ENCODE measurements at regions not wholly inside any gene's neighbourhood (a gene's known extent, or its start where the extent isn't known, plus 50 kb on each side); places are given as distances from the start of the nearest gene placed in this dataset.

DNA sequence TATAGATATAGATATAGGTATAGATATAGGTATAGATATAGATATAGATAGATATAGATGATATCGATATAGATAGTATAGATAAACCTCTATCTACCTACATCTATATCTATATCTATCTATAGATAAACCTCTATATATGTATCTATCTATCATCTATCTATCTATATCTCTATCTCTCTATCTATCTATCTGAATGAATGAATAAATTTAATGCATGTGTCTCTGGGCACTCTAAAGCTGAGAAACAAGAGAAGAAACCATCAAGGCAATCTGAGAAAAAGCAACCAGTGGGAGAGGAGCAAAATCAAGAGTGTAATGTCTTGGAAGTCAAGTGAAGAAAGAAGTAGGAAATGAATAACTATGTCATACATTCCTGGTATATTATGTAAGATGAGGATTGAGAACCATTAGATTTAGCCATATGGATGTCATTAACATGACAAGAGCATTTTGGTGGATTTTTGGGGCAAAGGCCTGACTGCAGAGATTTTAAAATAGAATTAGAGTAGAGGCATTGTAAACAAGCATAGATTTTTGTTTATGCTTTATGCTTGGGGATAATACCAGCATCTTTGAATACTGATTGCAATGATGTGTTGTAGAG lies 1262.7 kb upstream of the MIR17HG start:
- in situ Hi-C loops (cut with HindIII; ENCODE audit: low sequenced_read_pairs) = no loop called here

DNA sequence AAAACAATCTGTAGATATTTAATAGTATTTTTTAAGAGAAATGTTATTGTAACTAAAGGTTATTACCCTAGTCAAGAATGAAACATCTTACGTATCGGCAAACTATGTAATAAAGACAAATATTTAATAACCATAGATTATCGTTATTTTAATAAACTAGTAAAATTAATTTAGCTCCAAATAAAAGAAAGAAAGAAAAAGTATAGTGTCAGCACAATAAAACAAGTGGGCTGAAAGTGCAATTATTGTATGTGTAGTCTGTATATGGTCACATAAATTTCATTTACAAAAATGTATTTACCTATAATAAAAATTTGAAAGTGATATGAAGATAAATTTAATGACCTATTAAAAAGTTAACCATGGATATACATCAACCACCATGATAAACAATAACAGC lies 1258.4 kb upstream of the MIR17HG start:
- in situ Hi-C loops (cut with HindIII; ENCODE audit: low sequenced_read_pairs) = no loop called here

DNA sequence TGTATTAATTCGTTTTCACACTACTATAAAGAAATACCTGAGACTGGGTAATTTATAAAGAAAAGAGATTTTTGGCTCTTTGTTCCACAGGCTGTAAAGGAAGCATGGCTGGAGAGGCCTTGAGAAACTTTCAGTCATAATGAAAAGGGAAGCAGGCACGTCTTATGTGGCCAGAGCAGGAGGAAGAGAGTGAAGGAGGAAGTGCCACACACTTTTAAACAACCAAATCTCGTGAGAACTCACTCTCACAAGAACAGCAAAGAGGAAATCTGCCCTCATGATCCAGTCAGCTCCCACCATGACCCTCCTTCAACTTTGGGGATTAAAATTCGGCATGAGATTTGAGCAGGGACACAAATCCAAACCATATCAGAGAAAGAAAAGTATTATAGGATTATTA lies 1255.9 kb upstream of the MIR17HG start:
- in situ Hi-C loops (cut with HindIII; ENCODE audit: low sequenced_read_pairs) = no loop called here

DNA sequence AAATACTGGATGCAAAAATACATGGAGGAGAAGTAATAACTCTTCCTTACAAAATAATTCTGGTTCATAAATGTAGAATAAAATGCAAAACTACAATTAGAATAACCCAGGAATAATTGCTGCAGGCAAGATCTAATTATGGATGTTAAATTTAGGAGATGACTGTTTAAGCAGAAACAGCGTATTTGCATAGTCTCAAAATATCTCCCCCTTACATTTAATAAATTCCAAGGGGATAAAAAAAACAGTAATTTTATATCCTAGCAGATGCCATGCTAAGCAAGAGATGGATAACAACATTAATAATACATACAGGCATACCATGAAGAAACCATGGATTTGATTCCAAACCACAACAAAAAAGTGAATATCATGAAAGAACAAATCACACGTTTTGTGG lies 1253.1 kb upstream of the MIR17HG start:
- in situ Hi-C loops (cut with HindIII; ENCODE audit: low sequenced_read_pairs) = no loop called here

DNA sequence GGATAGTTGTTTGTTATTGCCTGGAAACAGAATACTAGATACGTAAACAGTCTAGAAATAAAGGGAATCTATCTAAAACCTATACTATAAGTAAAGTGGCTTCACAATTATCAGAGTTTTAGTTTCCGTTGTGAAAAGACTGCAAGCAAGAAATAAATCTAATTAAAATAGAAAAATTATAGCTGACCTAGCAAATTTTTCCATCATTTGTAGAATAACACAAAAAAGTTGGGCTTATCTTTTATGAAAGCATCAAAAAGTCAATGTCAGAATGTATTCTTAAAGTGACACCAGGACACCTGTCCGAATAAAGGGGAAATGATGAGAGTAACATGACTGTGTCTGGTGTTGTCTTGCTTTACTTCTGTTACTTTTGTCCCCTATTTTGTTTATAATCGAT lies 1248.9 kb upstream of the MIR17HG start:
- in situ Hi-C loops (cut with HindIII; ENCODE audit: low sequenced_read_pairs) = no loop called here

DNA sequence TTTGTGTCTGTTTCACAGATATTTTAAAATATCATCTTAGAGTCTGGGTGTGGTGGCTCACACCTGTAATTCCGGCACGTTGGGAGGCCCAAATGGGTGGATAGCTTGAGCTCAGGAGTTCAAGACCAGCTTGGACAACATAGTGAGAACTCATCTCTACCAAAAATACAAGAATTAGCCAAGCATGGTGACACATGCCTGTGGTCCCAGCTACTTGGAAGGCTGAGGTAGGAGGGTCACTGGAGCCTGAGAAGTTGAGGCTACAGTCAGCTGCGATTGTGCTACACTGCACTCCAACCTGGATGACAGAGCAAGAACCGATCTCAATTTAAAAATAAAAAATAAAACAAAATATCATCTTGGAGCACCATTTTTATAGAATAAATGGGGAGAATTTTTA lies 1247.6 kb upstream of the MIR17HG start:
- in situ Hi-C loops (cut with HindIII; ENCODE audit: low sequenced_read_pairs) = no loop called here

DNA sequence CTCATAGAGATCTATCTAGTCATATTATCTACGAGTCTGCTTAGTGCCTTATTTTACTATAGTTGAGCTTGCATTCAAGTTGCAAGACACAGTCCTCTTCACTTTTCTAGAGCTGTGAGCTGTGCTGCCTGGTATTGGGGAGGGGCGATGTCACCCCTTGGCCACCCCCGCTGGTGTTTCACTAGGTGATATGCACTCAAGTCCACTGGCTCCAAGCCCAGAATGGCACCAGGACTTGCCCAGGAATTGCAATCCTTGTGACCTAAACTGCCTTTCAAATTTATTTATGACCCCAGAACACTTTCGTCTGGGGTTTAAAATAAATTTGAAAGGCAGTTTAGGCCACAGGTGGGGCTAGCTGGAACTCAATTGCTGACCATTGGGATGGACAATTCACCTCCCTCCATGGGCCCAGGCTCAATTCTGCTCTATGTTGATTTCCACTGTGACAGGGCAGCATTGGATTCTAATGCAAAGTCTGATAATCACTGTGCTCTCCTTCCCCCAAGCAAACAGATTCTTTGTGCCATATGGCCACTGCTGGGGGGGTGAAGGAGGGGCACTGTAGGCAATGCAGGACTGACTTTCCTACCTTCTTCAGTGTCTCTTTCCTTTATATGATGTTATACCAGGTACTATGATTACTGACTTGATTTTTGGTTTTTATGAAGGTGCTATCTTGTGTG lies 1244.2 kb upstream of the MIR17HG start:
- in situ Hi-C loops (cut with HindIII; ENCODE audit: low sequenced_read_pairs) = no loop called here

DNA sequence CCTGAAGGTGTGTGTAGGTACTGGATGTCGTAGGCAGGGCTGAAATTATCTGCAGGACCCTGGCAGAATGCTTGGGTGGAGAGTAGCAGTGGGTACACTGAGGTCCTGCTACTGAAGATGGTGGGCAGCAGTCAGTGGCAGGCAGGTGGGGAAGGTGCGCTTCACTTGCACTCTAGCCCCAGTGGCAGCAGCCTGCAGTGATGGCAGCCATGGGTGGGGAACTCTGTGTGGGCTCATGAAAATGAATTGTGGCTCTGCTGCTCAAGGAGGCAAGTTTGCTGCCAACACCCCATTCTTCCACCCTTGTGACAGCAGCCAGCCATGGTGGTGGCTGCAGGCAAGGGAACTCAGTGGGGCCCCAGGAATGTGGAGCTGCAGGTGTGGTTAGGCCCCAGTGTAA lies 1242.7 kb upstream of the MIR17HG start:
- in situ Hi-C loops (cut with HindIII; ENCODE audit: low sequenced_read_pairs) = no loop called here

DNA sequence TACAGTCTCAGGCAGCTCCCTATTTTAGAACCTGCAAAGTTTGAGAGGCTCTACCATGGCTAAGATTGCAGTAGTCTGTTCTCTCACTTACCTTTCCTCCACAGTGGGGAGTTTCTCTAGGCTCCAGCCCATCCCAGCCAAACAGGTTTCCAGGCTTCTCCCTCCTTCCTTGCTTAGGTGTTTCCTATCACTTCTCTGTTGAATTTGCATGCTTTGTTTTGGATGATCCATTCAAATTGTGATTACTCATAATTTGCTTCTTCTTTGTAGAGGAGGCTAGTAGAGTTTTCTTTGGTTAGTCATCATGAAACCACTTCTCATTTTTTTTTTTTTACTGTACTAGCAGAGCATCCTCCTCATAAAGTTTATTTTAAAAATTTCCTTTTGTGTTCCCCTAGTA lies 1242.2 kb upstream of the MIR17HG start:
- in situ Hi-C loops (cut with HindIII; ENCODE audit: low sequenced_read_pairs) = no loop called here

DNA sequence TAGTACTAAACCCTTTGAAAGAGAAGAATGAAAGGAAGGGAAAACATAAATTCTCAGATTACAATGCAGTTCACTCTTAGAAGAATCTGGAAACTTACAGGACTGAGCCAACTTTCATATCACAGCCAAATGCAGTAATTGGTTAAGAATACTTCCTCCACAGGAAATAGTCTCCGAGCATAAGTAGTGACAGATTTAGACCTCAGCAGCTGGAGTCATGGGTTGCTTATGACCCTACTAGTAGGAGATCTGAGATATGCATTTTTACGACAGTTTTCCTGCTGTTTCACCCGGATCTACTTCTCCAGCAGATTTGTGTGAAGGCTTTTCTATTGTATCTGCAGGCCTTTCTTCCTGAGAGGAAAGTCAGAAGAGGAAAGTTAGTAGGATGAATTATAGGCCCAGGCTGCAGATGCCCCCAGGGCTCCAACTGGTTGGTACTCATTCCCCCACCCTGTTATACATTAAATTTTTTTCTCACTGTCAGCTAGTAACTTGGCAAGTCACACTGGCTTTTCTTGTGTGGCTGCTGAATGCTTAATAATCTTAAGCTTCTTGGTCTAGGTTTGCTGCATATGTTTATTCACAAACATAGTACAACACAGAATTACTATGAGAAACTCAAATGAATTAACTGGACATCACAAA lies 1241.5 kb upstream of the MIR17HG start:
- in situ Hi-C loops (cut with HindIII; ENCODE audit: low sequenced_read_pairs) = no loop called here

DNA sequence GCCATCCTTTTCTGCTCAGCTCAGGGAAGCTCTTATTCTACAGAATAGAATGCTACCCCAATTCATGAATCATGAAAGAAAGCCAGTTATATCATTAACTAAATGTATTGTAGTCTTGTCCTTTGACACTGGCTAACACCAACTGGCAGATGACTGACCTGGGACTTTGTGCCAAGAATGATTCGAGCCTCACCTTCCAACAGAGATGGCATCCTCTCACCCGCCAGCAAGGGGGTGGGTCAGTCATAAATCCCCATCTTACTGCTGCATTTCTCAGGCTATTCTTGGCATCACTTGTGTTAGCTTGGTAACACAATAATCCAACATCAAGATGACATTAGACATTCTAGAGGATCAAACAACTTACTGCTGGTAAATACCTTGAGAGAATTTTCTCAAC lies 1239.8 kb upstream of the MIR17HG start:
- in situ Hi-C loops (cut with HindIII; ENCODE audit: low sequenced_read_pairs) = no loop called here

DNA sequence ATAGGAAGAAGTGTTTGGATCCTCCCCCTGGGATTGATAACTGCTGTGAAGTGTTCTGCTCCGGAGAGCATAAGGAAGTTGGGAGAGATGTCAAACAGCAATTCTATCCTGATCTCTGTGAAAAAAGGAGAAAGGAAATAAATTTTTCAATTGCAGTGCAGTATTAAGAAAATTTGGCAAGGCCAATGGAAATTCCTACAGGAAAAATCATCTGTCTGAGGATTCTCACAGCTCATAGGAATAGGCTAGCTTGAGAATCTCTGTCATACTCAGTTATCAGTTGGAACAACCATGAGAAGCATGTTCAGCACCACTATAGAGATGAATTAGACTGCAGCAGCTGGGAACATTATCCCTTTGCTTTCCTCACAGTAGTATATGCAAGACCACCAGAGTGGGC lies 1238.9 kb upstream of the MIR17HG start:
- in situ Hi-C loops (cut with HindIII; ENCODE audit: low sequenced_read_pairs) = no loop called here

DNA sequence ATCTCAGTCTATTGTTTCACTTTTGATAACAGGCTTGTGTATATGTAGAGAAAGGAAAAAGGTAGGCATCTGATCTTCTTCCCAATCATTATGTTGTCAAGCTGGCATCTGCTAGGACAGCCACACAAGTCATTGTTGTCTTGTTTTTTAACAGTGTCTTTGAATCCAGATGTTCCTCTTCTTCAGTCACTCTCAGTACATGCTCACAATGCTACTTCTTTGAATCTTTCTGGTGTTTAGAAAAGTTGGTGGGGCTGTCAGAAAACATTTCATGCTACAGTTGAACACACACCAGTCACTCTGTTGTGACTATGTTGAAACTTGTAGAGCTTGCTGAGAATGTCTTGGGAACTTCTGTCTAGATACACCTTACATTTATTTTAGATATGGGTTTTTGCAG lies 1231.4 kb upstream of the MIR17HG start:
- in situ Hi-C loops (cut with HindIII; ENCODE audit: low sequenced_read_pairs) = no loop called here

DNA sequence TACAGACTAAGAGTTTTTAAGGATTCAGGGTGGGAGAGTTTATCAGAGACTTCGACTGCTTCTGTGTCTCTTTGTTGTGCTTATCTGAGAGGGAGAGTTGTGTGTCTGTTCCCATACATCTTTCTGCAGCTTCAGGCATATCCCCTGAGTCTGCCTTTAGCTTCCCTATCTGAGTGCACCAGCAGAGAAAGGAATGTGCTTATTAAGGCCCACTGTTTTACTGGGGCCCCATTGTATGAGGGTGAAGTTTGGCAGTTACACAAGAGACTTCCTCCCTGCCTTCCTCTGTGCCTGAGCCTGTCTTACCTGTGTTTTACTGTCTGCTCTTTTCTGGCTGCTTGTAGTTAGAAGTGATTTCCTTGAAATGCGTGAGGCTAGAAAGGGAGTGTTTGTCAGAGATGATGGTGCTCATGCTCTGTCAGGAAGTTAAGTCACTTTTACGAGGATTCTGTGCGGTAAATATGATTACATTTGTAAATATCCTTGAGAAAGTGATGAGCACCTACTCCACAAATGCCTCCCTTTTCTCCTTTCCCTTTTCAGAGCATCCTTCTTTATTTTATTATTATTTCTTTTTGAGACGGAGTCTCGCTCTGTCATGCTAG lies 1228.9 kb upstream of the MIR17HG start:
- in situ Hi-C loops (cut with HindIII; ENCODE audit: low sequenced_read_pairs) = no loop called here

DNA sequence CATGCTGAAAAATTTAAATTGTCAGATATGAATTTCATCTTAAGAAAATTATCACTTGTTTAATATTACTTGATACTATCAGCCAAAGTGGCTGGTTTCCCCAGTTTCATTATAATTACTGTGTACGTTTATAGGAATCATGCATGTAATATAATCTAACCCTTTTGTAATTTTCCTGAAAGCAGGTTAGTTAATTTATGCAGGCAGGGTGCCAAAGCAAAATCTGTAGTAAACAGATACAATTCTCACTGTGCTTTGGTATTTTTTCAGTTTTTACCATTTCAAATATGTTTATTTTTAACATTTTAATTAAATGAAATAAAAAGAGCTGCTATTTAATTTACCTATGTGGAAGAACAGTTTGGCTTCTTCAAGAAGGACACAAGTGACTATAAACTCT lies 1227.5 kb upstream of the MIR17HG start:
- in situ Hi-C loops (cut with HindIII; ENCODE audit: low sequenced_read_pairs) = no loop called here

DNA sequence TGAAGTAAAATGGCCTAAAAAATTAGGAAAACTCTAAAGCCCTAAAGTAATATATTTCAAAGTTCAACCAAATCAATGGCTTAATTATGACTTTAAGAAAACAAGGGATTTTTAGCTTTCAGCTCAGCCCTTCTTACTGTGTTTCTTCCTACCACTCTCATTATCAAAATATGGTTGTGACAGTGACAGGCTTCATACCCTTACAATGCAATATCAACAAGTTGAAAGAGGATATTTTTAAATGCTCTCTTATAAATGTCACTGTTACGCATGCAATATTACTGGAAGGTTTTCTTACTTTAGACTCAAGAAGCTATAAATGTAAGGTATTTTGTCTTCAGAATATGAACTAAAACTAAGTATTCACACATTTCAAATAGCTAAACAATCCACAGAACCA lies 1225.7 kb upstream of the MIR17HG start:
- in situ Hi-C loops (cut with HindIII; ENCODE audit: low sequenced_read_pairs) = no loop called here

DNA sequence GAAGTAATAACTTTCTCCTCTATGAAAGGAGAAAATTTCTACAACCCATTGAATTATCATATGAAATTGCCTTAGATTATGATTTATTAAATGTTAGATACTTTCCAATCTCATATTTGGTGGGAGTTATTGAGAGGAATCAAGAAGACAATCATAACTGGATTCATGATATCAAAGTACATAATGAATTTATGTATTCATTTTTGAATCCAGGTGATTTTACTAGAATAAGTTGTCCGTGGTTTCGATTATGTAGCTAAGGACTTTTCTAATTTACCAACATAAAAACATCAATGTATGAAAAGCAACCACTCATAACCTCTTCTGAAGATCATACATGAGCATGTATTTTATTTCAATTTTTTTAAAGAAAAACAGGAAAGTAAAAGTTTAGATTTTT lies 1225.0 kb upstream of the MIR17HG start:
- in situ Hi-C loops (cut with HindIII; ENCODE audit: low sequenced_read_pairs) = no loop called here

DNA sequence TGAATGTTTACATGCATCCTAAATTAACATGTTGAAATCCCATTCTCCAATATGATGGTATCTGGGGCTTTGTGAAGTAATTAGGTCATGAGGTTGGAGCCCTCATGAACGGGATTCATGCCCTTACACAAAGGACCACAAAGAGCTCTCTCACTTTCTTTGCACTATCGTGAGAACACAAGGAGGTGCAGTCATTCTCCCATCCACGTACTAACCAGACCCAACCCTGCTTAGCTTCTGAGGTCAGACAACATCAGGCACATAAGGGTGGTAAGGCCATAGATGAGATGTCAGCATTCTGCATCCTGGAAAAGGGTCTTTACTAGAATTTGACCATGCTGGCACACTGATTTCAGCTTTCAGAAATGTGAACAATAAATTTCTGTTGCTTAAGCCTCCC lies 1211.9 kb upstream of the MIR17HG start:
- in situ Hi-C loops (cut with HindIII; ENCODE audit: low sequenced_read_pairs) = no loop called here

DNA sequence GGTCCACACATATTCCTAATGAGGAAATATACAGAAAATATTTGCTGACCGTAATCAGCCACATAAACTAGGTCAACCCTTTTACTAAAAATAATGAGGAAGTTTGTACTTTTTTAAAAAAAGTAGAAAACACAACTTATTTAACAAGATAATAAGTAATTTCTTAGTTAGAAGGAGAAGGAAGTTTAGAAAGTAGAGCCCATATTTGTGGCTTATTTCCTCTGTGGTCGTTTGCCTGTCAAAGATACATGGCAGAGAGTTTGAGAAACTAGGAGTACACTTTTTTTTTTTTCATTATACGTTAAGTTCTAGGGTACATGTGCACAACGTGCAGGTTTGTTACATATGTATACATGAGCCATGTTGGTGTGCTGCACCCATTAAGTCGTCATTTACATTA lies 1205.2 kb upstream of the MIR17HG start:
- in situ Hi-C loops (cut with HindIII; ENCODE audit: low sequenced_read_pairs) = no loop called here

DNA sequence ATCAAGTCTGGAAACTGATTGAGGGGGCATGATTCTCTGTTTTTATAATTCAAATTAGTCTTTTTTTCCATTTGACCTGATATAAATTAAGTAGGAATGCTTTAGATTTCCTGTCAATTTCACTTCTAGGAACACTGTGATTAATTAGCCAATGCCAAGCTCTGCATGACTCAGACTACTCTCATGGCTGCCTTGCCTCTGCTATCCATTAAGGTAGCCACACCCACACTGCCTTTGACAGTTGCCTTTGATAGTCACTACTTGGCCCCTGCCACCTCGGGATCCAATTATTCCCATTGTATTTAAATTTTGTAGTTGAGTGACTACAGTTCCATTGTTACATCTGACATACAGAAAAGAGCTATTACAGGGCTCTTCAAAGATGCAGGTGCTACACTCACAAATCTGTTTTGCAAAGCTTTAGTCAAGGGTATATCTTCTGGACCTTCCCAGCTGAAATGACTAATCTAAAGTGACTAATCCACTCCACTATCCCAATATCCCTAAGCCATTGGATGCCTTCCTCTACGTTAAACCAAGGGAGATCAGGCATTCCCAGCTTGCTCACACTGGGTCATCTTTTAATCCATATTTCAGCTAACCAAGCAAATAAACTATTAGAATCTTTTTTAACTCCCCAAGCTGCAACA lies 1193.1 kb upstream of the MIR17HG start:
- in situ Hi-C loops (cut with HindIII; ENCODE audit: low sequenced_read_pairs) = no loop called here

DNA sequence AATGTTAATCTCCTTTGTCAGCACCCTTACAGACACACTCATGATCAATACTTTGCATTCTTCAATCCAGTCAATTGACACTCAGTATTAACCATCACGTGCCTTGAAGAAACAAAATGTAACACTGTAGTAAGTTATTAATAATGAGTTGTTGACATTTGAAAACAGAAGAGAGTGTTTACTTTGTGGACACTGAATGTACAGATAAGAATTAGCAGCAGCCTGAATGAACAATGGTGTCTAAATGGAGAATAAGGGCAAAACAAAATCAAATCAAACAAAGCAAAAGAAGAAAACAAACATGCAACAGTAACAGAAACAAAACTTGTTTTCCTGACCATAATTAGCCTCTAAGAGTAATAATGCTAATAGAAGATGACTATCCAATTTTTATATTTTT lies 1191.1 kb upstream of the MIR17HG start:
- in situ Hi-C loops (cut with HindIII; ENCODE audit: low sequenced_read_pairs) = no loop called here

DNA sequence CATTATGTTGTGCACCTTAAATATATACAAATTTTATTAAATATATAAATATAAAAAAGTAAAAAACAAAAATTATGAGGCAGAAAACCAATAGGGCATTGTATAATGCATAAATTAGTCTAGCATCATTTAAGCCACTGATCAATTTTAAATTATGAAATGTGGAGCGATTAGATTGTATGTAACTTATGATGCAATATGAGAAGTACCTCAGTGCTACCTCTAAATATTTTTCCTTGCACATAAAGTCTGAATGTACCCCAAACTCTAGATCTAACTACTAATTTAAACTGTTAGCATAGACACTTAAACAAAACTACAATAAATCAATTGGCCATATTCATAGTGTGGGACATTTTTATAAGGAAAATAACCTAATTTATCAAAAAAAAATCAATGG lies 1178.5 kb upstream of the MIR17HG start:
- in situ Hi-C loops (cut with HindIII; ENCODE audit: low sequenced_read_pairs) = no loop called here
